PC-9 (cell line): ENCODE measurements at regions not wholly inside any gene's neighbourhood (a gene's known extent, or its start where the extent isn't known, plus 50 kb on each side); places are given as distances from the start of the nearest gene placed in this dataset.

Source experiments
- BruUV-seq: library from RNA; stranded (reverse); fragments of 400-500 nt; replicated peaks from 2 replicates; lab custom pipeline; 2021; lab: Mats Ljungman, UMichigan
- CTCF ChIA-PET: fragments of 300-600 bp; sonication (Branson Sonifier 250); formaldehyde crosslinking; loops from one replicate; lab custom pipeline; 2022; ENCODE audit warnings: antibody characterized with exemption; lab: Charles Lee
- POLR2A ChIA-PET: fragments of 300-600 bp; sonication (Branson Sonifier 250); formaldehyde crosslinking; loops from one replicate; lab custom pipeline; 2022; ENCODE audit warnings: antibody characterized with exemption; ENCODE audit not compliant: unreplicated experiment; lab: Charles Lee
- DNase-seq, 2 experiments: peaks; one replicate each; pipeline versions ENCODE4 v3.0.0 to v3.0.0-alpha.2; 2015 to 2022; ENCODE audit warnings: mixed read lengths in 1 of 2
- H2AFZ ChIP-seq: fragments of 200-600 bp; sonication (generic); 2 replicates; pipeline ENCODE4 v1.8.1; 2017; ENCODE audit warnings: antibody characterized with exemption
- H3F3A ChIP-seq: fragments of 200-600 bp; sonication (generic); 2 replicates; pipeline ENCODE4 v1.8.1; 2017; ENCODE audit warnings: antibody characterized with exemption, mild to moderate bottlenecking, low read depth; ENCODE audit not compliant: insufficient read depth
- H3K27ac ChIP-seq: fragments of 200-600 bp; sonication (generic); 2 replicates; pipeline ENCODE4 v1.6.1; 2016; ENCODE audit warnings: mixed run types
- H3K27me3 ChIP-seq: fragments of 200-600 bp; sonication (generic); 2 replicates; pipeline ENCODE4 v1.6.1; 2016; ENCODE audit warnings: low read depth, mixed run types; ENCODE audit not compliant: insufficient read depth
- H3K36me3 ChIP-seq: fragments of 200-600 bp; sonication (generic); 2 replicates; pipeline ENCODE4 v1.6.1; 2016; ENCODE audit warnings: low read depth, mixed run types
- H3K4me1 ChIP-seq: fragments of 200-600 bp; sonication (generic); replicated peaks from 2 replicates; pipeline ENCODE4 v1.6.1; 2016; ENCODE audit warnings: mixed run types; ENCODE audit not compliant: insufficient read depth
- H3K4me2 ChIP-seq: fragments of 200-600 bp; sonication (generic); 2 replicates; pipeline ENCODE4 v1.6.1; 2017; ENCODE audit warnings: mixed run types
- H3K4me3 ChIP-seq: fragments of 200-600 bp; sonication (generic); 2 replicates; pipeline ENCODE4 v1.6.1; 2016; ENCODE audit warnings: mixed run types
- H3K79me2 ChIP-seq: fragments of 200-600 bp; sonication (generic); 2 replicates; pipeline ENCODE4 v1.6.1; 2017; ENCODE audit warnings: low read depth, mixed run types
- H3K9me2 ChIP-seq: fragments of 200-600 bp; sonication (generic); 2 replicates; pipeline ENCODE4 v1.8.1; 2017; ENCODE audit warnings: mild to moderate bottlenecking; ENCODE audit not compliant: insufficient read depth
- H3K9me3 ChIP-seq: fragments of 200-600 bp; sonication (generic); 2 replicates; pipeline ENCODE4 v1.8.1; 2016; ENCODE audit warnings: low read depth; ENCODE audit not compliant: insufficient read depth
- H4K20me1 ChIP-seq: fragments of 200-600 bp; sonication (generic); 2 replicates; pipeline ENCODE4 v1.8.1; 2017; ENCODE audit not compliant: insufficient read depth
- CTCF ChIP-seq: fragments of 200-600 bp; sonication (generic); conservative IDR thresholded peaks from 2 replicates; pipeline ENCODE4 v1.6.1; 2017; ENCODE audit warnings: mixed run types, antibody characterized with exemption, mild to moderate bottlenecking, moderate library complexity
- EZH2 ChIP-seq: fragments of 200-600 bp; sonication (generic); IDR thresholded peaks from 2 replicates; pipeline ENCODE4 v1.8.0; 2017; ENCODE audit warnings: antibody characterized with exemption, low read depth
- intact Hi-C: fragments of 100-400 bp; cut with micrococcal nuclease; formaldehyde crosslinking; loops from one replicate; pipeline ENCODE4 v1.10.0; 2022; ENCODE audit not compliant: unreplicated experiment

GRCh38 chr16:16924613-16925012 lies 545.7 kb downstream of the NPIPA7 start:
- intact Hi-C loops: no loop called here
- H3K4me2 ChIP-seq: no peak overlapping the region
- H3K36me3 ChIP-seq: no peaks in the 10 kb centered on the region
- no peaks in the 10 kb centered on the region for H3K27me3 ChIP-seq
- no peaks in the 10 kb centered on the region for H3K79me2 ChIP-seq
- no peak for TF ChIP-seq CTCF
- TF ChIP-seq EZH2: no peak
- no peaks in the 10 kb centered on the region for H4K20me1 ChIP-seq
- no peaks in the 10 kb centered on the region for H3K9me2 ChIP-seq
- no peak for DNase-seq
- BruUV-seq: no TSS peak
- no peaks in the 10 kb centered on the region for H3F3A ChIP-seq
- H2AFZ ChIP-seq: no peak overlapping the region
- ChIA-PET CTCF (no interaction called here), POLR2A (no interaction called here)
- H3K4me3 ChIP-seq: no peak overlapping the region
- no peak overlapping the region for H3K27ac ChIP-seq
- H3K4me1 ChIP-seq: no peaks in the 10 kb centered on the region
- no peaks in the 10 kb centered on the region for H3K9me3 ChIP-seq

- no TSS peak for BruUV-seq
- Histone ChIP-seq H3F3A (no peaks in the 10 kb centered on the region), H2AFZ (no peak overlapping the region), H3K79me2 (no peaks in the 10 kb centered on the region), H3K4me3 (no peak overlapping the region), H3K4me2 (no peak overlapping the region), H3K4me1 (no peaks in the 10 kb centered on the region), H3K9me3 (no peaks in the 10 kb centered on the region), H3K27me3 (no peaks in the 10 kb centered on the region), H3K27ac (no peak overlapping the region), H3K36me3 (no peaks in the 10 kb centered on the region), H3K9me2 (no peaks in the 10 kb centered on the region), H4K20me1 (no peaks in the 10 kb centered on the region)
- TF ChIP-seq CTCF: no peak
- no peak for TF ChIP-seq EZH2
- DNase-seq: no peak
- intact Hi-C loops: no loop called here
- ChIA-PET CTCF (no interaction called here), POLR2A (no interaction called here)
These were observed 545.3 kb downstream of the XYLT1 start for GRCh38 chr16:16925432-16925831.

DNA sequence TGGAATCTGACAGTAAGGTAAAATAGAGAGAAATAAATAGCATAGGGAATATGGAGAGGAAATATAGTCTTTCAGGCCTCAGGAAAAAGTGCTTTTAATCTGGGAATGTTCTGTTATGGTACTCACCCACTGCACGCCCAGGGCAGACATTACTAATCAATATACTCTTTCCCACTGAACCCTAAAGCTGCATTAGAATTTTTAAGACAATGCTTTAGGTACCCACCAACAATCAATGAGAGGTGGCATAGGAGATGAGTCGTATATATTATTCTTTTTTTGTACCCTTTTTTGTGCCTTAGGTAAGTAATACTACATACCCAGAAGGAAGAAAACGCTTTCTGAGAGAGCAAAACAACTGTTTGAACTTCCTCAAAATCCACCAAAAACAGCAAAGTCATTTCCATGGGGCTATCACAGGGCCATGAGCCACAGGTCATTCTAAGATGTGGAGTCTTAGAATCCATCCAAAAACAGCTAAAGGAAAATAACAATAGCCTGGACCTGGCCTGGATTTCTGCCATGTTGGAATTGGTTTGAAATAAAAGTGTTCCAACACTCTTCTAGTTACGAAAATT lies 542.1 kb downstream of the XYLT1 start:
- Histone ChIP-seq H3F3A (no peaks in the 10 kb centered on the region), H3K4me2 (no peak overlapping the region), H3K27me3 (no peaks in the 10 kb centered on the region), H3K36me3 (no peaks in the 10 kb centered on the region), H3K4me1 (no peaks in the 10 kb centered on the region), H3K9me2 (no peaks in the 10 kb centered on the region), H2AFZ (no peak overlapping the region), H3K9me3 (no peaks in the 10 kb centered on the region), H3K79me2 (no peaks in the 10 kb centered on the region), H3K27ac (no peak overlapping the region), H4K20me1 (no peaks in the 10 kb centered on the region), H3K4me3 (no peak overlapping the region)
- ChIA-PET POLR2A (no interaction called here), CTCF (no interaction called here)
- no TSS peak for BruUV-seq
- no peak for DNase-seq
- no peak for TF ChIP-seq CTCF
- TF ChIP-seq EZH2: no peak
- intact Hi-C loops: no loop called here
